ENCODE measurements at regions not wholly inside any gene's neighbourhood (a gene's known extent, or its start where the extent isn't known, plus 50 kb on each side); places are given as distances from the start of the nearest gene placed in this dataset.
A peak's percentile ranks its signal among the peaks of the same experiment; 100 is the strongest.

- H3K4me1 ChIP-seq = no peaks in the 10 kb centered on the region
- no peak for TF ChIP-seq EP300 (IDR thresholded peaks at IDR 0.05)
- TF ChIP-seq, protein P1, sequence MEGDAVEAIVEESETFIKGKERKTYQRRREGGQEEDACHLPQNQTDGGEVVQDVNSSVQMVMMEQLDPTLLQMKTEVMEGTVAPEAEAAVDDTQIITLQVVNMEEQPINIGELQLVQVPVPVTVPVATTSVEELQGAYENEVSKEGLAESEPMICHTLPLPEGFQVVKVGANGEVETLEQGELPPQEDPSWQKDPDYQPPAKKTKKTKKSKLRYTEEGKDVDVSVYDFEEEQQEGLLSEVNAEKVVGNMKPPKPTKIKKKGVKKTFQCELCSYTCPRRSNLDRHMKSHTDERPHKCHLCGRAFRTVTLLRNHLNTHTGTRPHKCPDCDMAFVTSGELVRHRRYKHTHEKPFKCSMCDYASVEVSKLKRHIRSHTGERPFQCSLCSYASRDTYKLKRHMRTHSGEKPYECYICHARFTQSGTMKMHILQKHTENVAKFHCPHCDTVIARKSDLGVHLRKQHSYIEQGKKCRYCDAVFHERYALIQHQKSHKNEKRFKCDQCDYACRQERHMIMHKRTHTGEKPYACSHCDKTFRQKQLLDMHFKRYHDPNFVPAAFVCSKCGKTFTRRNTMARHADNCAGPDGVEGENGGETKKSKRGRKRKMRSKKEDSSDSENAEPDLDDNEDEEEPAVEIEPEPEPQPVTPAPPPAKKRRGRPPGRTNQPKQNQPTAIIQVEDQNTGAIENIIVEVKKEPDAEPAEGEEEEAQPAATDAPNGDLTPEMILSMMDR (IDR thresholded peaks at IDR 0.05) = no peak
- no peak for TF ChIP-seq POLR2A (IDR thresholded peaks at IDR 0.05)
- DNase-seq (ENCODE audit: low spot score in 2 of 2) = peak in 1 of 2 donors; percentile 15
- WGBS, 2 donors = 79% methylated on average over 6 of the region's 6 CpGs
- no peaks in the 10 kb centered on the region for H3K9me3 ChIP-seq
- H3K27ac ChIP-seq = no peak overlapping the region
- no peaks in the 10 kb centered on the region for H3K36me3 ChIP-seq
- H3K4me3 ChIP-seq = no peak overlapping the region
- H3K27me3 ChIP-seq = no peaks in the 10 kb centered on the region
Observed at GRCh38 chr1:185477638-185478580, 160.9 kb upstream of the IVNS1ABP start.

GRCh38 chr1:185474440-185475149 is 157.6 kb upstream of the IVNS1ABP start:
- TF ChIP-seq POLR2A (IDR thresholded peaks at IDR 0.05) (no peak), EP300 (IDR thresholded peaks at IDR 0.05) (no peak)
- TF ChIP-seq, protein P1 (IDR thresholded peaks at IDR 0.05) = no peak
- 83 to 85% methylated on average over 2 of the region's 2 CpGs for WGBS, 2 donors
- Histone ChIP-seq H3K27me3 (no peaks in the 10 kb centered on the region), H3K4me1 (no peaks in the 10 kb centered on the region), H3K9me3 (no peaks in the 10 kb centered on the region), H3K27ac (no peak overlapping the region), H3K4me3 (no peak overlapping the region), H3K36me3 (no peaks in the 10 kb centered on the region)
- no peak for DNase-seq (ENCODE audit: low spot score in 2 of 2)

DNA sequence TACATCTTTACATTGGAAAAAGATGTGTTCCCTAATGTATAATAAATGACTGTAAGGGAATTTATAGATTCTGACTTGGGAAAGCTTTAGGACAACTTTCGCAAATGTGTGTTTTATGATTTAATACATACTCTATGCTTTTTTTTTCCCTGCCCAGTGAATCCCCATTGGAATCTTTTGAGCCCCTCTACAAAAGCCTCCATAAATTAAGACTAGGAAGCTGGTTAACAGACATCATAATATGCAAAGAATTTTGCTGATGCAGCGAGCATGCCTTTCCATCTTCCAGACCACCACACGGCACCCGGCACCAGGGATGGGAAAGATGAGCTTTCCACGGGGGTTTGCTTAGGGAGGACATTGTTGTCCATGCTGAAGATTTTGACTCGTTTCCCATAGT is 156.1 kb upstream of the IVNS1ABP start:
- no peak overlapping the region for H3K27ac ChIP-seq
- H3K27me3 ChIP-seq = no peaks in the 10 kb centered on the region
- TF ChIP-seq POLR2A (IDR thresholded peaks at IDR 0.05) = no peak
- TF ChIP-seq, protein P1 (IDR thresholded peaks at IDR 0.05) = no peak
- TF ChIP-seq EP300 (IDR thresholded peaks at IDR 0.05) = no peak
- H3K36me3 ChIP-seq = no peaks in the 10 kb centered on the region
- H3K4me3 ChIP-seq = no peak overlapping the region
- no peaks in the 10 kb centered on the region for H3K4me1 ChIP-seq
- no peak for DNase-seq (ENCODE audit: low spot score in 2 of 2)
- no peaks in the 10 kb centered on the region for H3K9me3 ChIP-seq
- WGBS, 2 donors = 45 to 52% methylated on average over 6 of the region's 6 CpGs

- DNase-seq (ENCODE audit: low spot score in 2 of 2) = no peak
- no peaks in the 10 kb centered on the region for H3K4me1 ChIP-seq
- WGBS, 2 donors = 95 to 97% methylated on average over 1 of the region's 1 CpG
- TF ChIP-seq, protein P1 (IDR thresholded peaks at IDR 0.05) = no peak
- TF ChIP-seq POLR2A (IDR thresholded peaks at IDR 0.05) (no peak), EP300 (IDR thresholded peaks at IDR 0.05) (no peak)
- H3K9me3 ChIP-seq = no peaks in the 10 kb centered on the region
- no peaks in the 10 kb centered on the region for H3K36me3 ChIP-seq
- no peaks in the 10 kb centered on the region for H3K27me3 ChIP-seq
- H3K4me3 ChIP-seq = no peak overlapping the region
- H3K27ac ChIP-seq = no peak overlapping the region
Observed at GRCh38 chr1:185468626-185469025, 151.6 kb upstream of the IVNS1ABP start.

DNA sequence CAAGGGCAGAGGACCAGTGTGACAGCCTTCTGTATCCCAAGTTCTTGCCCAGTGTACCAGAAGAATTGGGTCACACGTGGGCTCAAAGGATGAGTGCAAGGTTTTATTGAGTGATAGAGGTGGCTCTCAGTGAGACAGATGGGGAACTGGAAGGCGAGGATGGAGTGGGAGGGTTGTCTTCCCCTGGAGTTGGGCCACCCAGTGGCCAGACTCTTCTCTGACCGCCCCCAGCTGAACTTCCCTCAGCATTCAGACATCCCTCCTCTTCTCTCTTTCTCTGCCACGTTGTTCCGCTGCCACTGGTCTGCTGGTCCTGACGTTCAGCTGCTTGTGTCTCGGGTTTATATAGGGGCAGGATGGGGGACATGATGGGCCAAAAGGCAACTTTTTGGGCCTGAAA is 150.1 kb upstream of the IVNS1ABP start:
- Histone ChIP-seq H3K4me1 (no peaks in the 10 kb centered on the region), H3K9me3 (no peaks in the 10 kb centered on the region), H3K27me3 (no peaks in the 10 kb centered on the region), H3K27ac (no peak overlapping the region), H3K36me3 (no peaks in the 10 kb centered on the region), H3K4me3 (no peak overlapping the region)
- WGBS, 2 donors = 90 to 91% methylated on average over 7 of the region's 7 CpGs
- no peak for DNase-seq (ENCODE audit: low spot score in 2 of 2)
- TF ChIP-seq POLR2A (IDR thresholded peaks at IDR 0.05) (no peak), EP300 (IDR thresholded peaks at IDR 0.05) (no peak)
- TF ChIP-seq, protein P1 (IDR thresholded peaks at IDR 0.05) = no peak

Data from tibial nerve (tissue), 4 donors.